Glomerular visceral epithelial cell (primary cell): ENCODE measurements at regions not wholly inside any gene's neighbourhood (a gene's known extent, or its start where the extent isn't known, plus 50 kb on each side); places are given as distances from the start of the nearest gene placed in this dataset.
"Not testable (repeated sequence)": the region's sequence is repeated elsewhere in the genome, so short reads cannot be mapped to it uniquely, and the experiment has no call there.

Source experiments
- DNase-seq: peaks from one replicate; pipeline ENCODE4 v3.0.0-alpha.2; 2016; ENCODE audit errors: extremely low spot score

- peak; percentile 92 for DNase-seq
Observed at GRCh38 chr12:28023156-28023887, 50.8 kb upstream of the PTHLH start.

- peak; percentile 87 for DNase-seq
Observed at GRCh38 chr12:28024231-28024995, 51.9 kb upstream of the PTHLH start.

GRCh38 chr12:28025821-28026505 lies 53.4 kb upstream of the PTHLH start:
- peak; percentile 6 for DNase-seq

GRCh38 chr12:28026701-28027100 lies 54.2 kb upstream of the PTHLH start:
- peak; percentile 85 for DNase-seq

GRCh38 chr12:28027328-28027727 lies 54.8 kb upstream of the PTHLH start:
- no peak for DNase-seq

GRCh38 chr12:28027947-28028724 lies 55.6 kb upstream of the PTHLH start:
- DNase-seq = peak; percentile 42

GRCh38 chr12:28032811-28033537 lies 60.4 kb upstream of the PTHLH start:
- DNase-seq = peak; percentile 60

GRCh38 chr12:28033538-28033915 lies 61.0 kb upstream of the PTHLH start:
- peak; percentile 17 for DNase-seq

- no peak for DNase-seq
Observed at GRCh38 chr12:28034271-28034670, 61.7 kb upstream of the PTHLH start.

- DNase-seq = peak; percentile 29
Observed at GRCh38 chr12:28035500-28035899, 63.0 kb upstream of the PTHLH start.

GRCh38 chr12:28036940-28037339 lies 64.4 kb upstream of the PTHLH start:
- DNase-seq = no peak

GRCh38 chr12:28040246-28040645 lies 67.7 kb upstream of the PTHLH start:
- DNase-seq = no peak

GRCh38 chr12:28046600-28046999 lies 74.1 kb upstream of the PTHLH start:
- not testable (repeated sequence) for DNase-seq

GRCh38 chr12:28050606-28051005 lies 78.1 kb upstream of the PTHLH start:
- DNase-seq = peak; percentile 25

GRCh38 chr12:28051516-28052354 lies 79.2 kb upstream of the PTHLH start:
- DNase-seq = no peak

GRCh38 chr12:28053564-28053963 lies 81.0 kb upstream of the PTHLH start:
- DNase-seq = no peak

- no peak for DNase-seq
Observed at GRCh38 chr12:28054583-28054982, 82.0 kb upstream of the PTHLH start.

GRCh38 chr12:28057856-28058615 lies 85.5 kb upstream of the PTHLH start:
- DNase-seq = peak; percentile 90

GRCh38 chr12:28059220-28059619 lies 86.7 kb upstream of the PTHLH start:
- DNase-seq = no peak

GRCh38 chr12:28059668-28060067 lies 87.1 kb upstream of the PTHLH start:
- DNase-seq = no peak
